Stimulated activated CD4-positive, alpha-beta T cell treated with anti-CD3 and anti-CD28 coated beads, Interleukin-12 subunit alpha, Interleukin-12 subunit beta, amount 100 ng/mL, for 24 hours (primary cell): ENCODE measurements at regions not wholly inside any gene's neighbourhood (a gene's known extent, or its start where the extent isn't known, plus 50 kb on each side); places are given as distances from the start of the nearest gene placed in this dataset.

Experiments used
- DNase-seq, 2 experiments: peaks; one replicate each; pipeline ENCODE4 v3.0.0-alpha.2; 2020; ENCODE audit warnings: low read depth in 2 of 2

DNA sequence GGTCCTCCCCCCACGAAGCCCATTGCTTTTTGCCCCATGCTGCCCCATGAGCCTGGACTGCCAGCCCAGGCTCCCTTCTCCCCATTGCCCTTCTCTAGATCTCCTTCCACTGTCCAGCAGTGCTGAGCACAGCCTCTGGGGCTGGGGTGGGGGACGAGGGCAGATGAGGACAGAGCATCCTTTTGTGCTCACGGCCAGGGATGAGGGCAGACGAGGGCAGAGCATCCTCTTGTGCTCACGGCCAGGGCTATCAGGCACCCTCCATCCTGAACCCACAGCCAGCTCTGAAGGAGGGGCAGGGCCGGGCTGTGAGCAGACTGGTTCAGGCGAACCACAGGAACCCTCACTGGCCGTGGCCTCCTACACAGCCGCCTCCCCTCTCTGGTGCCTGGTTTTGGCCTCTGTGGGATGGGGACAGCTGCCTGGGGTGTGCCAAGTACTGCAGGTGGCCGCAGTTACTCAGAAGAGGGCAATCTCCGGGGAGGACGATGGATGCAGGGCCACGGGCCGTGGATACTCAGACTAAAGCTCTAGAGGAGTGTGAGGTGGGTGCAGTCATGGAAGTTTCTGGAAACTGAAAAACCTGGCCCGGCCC lies 1258.8 kb downstream of the BRD1 start:
- no peak for DNase-seq

DNA sequence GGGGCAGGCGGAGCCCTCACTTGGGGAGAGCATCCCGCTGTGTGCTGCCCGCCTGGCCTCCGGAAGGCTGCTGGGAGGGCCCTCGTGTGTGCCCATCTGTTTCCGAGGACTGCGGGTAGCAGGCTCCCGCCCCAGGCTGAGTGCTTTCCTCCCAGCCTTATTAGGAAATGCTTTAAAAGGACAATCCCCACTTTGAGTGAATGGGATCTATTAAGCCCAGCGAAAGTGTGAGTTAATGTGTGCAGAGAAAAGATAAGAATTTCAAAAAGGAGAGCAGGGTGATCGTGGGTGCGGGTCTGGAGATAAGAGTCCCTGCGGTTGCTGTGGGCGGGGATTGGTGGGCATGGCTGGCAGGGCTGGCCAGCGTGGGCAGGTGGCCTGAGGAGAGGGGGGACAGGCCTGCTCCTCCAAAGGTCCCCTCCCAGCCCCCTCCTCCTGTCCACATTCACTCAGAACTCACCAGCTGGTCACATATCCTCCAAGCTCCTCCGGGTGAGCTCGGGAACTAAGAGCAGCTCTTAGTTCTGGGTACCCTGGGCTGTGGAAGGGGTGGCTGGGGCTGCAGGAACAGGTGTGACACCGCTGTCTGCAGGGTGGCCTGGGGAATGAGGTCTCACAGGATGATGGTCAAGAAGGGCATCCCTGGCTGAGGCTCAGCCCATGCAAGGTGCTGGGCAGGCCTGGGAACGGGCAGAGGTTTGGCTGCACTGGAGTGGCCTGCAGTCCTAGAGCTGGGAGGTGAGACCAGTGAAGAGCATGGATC lies 1260.3 kb downstream of the BRD1 start:
- no peak for DNase-seq

DNA sequence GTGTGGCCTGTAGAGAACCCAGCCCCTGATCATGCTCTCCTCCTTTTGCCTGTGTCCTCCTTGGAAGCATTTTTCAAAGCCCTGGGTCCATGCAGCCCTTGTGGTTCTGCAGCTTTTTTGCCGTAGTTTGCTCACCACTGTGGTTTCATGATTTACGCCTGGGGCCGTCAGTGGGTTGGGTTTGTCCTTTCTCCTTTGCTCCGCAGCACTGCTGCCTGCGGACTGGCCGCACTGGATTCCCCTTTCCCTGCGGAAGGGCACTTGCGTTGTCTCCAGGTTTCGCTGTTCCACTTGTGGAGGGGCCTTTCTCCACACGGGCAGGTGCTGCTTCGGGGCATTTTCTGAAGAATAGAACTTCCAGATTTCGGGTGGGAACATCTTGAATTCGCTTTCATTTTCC lies 1260.9 kb downstream of the BRD1 start:
- DNase-seq = no peak

DNA sequence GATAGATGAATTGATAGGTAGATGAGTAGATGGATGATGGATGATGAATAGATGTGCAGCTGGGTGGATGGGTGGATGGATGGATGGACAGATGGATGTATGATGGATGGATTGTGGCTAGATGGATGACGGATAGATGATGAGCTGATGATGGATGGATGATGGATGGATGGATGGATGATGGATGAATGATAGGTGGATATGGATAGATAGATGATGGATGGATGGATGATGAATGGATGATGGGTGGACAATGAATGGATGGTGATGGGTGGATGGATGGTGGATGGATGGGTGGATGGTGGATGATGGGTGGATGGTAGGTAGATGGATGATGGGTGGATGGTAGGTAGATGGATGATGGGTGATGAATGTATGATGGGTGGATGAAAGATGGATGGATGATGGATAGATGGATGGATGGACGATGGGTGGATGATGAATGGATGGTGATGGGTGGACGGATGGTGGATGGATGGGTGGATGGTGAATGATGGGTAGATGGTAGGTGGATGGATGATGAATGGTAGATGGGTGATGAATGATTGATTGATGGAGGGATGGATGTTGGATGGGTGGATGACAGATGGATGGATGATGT lies 1261.7 kb downstream of the BRD1 start:
- DNase-seq = no peak

DNA sequence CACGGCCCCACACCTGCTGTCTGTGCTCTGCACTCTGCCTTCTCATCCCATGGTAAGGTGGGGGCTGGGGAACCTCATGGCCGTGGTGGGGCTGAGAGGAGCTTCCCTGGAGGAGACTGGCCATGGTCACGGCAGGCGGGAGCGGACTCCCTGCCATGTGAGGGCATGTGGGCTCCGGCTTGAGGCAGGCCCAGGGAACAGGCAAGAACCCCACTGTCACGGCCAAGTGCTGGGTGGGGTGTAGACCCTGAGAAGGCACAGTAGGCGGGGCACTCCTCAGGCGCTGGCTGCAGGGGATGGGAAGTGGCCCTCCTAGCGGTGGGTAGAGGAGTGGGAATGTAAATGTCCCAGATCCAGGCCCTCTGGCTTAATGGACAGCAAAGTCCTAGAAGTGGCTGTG lies 1262.7 kb downstream of the BRD1 start:
- no peak for DNase-seq

DNA sequence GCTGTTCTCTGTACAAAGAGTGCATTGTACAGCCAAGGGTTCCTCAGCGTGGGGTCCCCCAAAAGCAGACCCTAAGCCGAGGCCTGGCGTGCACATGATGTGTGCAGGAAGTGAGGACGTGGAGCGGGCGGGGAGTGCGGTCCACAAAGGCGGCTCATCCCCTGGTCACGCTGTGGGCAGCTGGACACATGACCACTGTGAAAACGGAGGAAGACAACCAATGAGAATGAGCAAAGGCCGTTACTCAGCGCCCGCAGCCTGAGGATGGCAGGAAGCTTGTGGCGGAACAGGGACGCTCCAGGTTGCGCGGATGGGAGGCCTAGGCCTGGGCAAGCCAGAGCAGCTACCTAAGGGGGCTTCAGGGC lies 1263.7 kb downstream of the BRD1 start:
- no peak for DNase-seq

DNA sequence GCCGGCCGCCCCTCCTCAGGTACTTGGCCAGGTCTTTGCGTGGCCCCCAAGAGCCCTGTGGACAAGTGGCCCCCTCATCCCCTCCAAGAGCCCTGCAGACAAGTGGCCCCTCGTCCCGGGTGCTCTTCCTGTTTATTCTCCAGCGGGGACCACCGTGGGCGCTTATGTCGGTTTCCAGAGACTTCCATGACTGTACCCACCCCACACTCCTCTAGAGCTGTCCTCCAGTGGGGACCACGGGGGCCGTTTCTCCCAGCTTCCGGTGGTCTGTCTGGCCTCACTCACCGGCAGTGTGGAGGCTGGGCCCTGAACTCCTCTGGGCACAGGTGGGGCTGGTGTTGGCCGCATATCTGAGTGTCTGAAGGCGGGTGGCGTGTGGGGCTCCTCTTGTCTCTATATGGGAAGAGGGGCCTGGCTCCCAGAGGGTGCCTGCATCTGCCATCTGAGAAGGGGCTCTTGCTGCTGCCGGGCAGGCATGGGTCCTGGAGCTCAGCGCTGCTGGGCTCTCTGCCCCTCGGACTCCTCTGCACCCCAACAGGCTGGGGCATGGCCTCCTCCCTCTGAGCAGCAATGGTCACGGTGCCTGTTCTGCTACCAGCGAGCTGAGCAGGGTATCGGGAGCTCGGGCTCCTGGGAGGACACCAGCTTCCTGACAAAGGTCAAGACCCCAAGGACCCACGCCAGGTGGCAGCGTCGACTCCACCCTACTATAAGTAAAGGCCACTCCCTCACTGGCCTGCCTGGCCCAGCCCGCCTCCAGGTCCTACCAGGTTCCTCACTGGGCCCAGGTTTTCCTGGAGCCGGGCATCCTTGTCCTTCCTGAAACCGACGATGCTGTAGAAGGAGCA lies 1264.3 kb downstream of the BRD1 start:
- DNase-seq = no peak

DNA sequence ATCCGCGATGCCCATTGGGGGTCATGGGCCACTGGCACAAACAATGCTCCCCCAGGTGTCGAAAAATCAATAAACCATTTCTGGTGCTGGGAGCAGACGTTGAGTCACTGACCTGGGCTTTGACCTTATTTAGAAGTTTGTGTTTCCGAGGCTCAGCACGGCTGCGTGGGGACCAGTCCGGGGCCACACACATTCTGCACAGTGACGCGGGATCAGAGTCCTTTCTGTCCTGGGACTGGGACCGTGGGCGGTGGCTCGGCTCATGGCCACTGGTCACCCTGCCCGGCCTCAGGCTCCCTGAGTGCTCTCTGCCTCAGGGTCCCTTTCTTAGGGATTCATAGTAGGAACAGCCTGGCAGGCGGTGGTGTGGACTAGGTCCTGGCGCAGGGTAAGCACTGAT lies 1266.0 kb downstream of the BRD1 start:
- no peak for DNase-seq

DNA sequence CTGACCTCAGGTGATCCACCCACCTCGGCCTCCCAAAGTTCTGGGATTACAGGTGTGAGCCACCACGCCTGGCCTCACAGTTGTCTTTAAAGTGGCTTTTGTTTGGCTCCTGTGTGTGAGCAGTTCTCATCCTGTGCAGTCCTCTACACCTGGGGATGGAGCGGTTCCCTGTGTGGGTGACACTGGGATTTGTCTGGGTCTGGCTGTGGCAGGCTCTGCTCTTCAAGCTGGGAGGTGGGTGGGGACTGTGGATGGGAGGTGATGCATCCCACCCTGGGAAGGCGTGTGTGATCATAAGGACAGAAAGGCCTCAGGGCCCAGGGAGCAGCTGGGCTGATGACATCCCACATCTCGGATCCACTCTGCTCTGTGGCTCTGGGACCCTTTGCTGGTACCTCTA lies 1266.8 kb downstream of the BRD1 start:
- DNase-seq = no peak

DNA sequence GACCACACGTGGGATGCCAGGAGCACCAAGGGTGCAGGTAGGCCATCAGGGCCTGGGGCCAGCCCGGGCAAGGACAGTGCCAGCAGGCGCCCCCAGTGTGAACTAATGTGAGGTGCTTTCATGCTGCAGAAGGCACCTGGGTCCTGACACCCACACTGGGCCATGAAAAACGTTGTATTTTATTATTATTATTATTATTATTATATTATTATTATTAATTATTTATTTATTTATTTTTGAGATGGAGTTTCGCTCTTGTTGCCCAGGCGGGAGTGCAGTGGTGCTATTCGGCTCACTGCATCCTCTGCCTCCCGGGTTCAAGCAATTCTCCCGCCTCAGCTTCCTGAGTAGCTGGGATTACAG lies 1267.3 kb downstream of the BRD1 start:
- no peak for DNase-seq

DNA sequence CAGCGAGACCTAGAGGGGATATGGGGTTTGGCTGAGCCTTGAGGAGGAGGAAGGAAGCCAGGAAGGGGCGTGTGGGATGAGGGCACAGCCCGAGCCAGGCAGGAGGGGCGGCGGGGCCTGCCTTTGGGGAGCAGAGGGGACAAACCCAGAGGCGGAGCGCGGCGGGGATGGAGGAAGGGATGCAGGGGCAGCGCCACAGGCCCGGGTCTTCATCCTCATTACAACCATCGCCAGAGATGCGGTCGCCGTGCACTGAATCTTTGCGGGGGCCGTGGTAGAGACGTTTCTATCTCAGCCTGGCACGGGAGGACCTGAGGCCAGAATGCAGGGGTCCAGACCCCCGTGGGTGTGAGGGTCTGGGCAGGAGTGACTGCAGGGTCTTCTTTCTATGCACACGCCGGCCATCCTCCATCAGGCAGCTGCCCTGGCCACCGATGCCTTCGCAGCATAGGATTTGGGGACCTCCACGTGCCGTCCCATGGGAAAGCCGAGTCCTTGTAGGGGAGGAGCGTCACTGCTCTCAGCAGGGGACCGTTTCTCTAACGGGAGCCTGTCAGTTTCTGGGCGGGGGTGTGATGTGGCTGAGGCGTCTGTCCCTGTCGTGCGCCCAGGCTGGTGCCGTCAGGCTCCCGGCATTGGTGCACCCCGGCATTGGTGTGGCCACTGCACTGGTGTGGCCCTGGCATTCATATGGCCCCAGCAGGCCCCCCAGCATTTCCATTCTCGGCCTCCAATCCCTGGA lies 1267.9 kb downstream of the BRD1 start:
- DNase-seq = no peak

DNA sequence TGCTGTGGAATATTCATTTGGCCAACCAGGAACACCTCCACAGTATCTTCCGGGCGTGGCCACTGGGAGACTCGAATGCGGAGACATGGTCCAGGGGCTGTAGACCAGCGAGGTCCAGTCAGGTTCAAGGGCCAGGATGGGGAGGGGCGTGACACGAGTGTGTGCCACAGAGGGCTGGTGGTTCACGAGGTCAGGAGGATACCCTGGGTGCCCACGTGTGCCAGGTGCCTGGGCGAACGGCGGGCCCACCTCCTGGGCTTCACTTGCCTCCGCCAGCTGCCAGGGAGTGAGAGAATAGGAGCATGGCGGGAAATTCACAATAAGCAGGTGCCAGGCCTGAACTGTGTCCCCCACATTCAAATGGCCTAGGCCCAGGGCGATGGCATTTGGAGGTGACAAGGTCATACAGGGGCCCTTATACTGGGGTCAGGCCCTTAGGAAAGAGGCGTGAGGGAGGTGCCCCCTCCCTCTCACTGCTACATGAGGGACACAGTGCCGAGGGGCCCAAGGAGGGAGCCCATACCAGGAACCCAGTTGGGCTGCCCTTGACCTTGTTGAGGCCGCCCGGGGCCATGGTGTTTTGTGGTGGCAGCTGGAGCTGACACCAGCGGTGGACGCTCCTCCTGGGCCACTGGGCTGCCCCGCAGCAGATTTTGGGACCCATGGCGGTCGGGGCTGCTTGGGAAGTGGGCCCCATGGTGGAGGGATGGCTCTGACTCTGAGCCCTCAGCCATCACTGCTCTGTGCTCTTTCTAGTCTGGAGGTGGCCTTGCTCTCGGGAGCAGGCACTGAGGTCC lies 1268.9 kb downstream of the BRD1 start:
- no peak for DNase-seq

DNA sequence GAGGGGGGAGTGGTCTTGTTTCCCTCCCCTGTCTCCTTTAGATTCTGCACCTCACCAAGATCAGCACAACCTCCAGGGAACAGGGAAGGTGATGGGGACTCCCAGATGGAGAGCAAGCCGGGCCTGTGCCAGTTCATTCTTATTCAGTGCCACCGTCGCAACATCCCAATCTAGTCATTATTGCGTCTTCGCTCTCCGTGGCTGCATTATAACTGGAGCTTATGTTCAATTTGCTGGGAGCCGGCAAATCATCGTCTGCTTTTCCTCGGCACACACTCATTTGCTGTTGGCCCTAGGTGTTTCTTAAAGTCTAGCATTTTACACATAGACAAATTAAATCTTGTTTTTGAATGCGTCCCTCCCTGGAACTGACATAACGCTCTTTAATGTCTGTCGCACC lies 1269.7 kb downstream of the BRD1 start:
- no peak for DNase-seq

DNA sequence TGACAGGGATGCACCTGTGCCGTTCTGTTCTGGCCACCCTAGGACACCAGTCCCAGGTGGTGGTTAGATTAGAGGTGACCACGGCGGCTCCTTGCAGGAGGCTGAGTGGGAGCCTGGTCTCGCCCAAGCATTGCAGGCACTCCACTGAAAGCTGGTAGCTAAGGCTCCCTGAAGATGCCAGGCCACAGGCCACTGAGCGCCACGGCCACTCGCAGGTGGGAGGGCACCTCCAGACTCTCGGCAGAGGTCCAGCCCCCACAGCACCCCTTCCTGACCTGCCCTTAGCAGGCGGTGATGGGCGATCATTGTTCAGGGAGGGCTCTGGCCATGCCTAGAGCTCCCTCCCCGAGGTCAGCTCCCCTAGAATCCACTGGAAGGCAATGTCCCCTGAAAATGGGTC lies 1270.2 kb downstream of the BRD1 start:
- no peak for DNase-seq

DNA sequence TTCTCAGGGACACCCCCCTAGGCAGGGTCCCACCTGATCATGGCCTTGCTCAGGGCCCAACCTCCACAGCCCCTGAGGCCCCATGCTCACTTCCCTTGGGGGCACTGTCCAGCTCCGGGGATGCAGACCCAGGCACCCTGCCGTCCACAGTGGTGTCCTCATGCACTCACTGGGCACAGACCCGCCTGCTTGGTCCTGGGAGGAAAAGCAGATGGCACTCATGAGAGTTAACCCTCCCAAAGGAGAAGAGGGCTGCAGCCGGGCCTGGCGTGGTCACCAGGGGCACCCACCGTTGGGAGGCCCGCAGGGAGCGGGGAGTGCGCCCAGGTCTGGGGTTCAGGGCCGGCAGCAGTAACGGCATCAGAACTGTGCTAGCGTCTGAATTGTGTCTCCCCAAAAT lies 1270.9 kb downstream of the BRD1 start:
- DNase-seq = no peak

DNA sequence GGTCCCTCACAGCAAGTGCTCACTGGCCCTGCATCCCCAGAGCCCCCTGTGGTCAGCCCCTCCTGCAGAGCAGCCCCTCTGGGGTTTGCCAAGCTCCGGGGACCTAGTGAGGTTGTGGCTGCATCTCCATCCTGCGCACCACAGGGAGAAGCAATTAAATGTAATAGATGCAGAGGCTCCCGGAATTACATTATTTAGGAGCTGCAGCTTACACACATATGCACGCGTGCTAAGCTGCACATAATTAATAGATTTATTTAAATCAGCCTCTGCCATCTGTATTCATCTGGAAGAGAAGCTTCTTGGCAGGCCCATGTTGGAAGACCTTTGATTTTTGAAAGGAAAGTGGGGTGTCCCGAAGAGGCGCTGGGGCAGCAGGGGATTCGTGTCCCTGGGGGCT lies 1271.5 kb downstream of the BRD1 start:
- DNase-seq = no peak

DNA sequence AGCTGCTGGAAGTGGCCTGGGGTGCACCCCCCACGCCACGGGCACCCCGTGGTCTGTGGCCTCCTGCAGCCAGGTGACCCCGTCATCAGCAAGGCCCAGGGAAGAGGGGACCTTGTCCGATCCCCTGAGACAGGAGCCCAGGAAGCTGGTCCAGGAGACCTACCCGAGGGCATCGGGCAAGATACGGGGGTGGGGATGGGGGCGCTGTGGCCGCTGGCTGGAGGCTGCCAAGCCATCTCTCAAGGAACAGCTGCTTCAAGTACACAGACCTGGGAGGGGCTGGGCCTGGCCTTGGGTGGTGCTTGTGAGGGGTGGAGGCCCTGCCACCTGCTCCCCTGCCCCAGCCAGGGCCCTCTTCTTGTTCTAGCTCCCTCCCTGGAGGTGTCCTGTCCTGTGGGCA lies 1272.1 kb downstream of the BRD1 start:
- DNase-seq = no peak

DNA sequence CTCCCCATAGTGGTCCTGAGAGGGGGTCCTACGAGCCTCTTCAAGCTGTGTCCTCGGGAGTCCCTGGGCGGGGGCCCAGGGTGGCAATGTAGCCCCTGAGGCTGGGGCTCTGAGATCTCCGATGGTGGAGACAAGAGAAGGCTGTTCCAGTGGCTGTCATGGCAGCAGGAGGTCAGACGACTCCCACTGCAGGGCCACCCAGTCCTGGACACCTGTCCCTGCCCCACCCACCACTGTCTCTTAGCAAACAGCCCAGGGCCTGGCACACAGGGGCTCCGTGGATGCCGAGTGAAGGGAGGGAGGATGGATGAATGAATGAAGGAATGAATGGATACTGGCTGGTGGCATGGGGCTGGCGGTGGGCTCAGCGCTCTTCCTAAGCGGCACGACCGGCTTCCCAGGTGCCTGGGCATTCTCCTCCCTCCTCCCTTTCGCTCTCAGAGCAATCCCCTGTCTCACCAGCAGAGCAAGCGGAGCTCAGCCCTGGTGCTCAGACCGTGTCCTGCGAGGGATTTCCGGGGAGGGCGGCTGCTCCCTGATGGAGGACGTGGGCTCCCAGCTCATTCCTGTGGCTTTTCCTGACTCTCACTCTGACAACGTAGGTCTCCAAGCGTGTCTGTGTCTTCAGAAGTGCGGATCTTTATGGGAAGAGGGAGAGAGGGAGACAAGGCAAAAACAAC lies 1272.6 kb downstream of the BRD1 start:
- no peak for DNase-seq

DNA sequence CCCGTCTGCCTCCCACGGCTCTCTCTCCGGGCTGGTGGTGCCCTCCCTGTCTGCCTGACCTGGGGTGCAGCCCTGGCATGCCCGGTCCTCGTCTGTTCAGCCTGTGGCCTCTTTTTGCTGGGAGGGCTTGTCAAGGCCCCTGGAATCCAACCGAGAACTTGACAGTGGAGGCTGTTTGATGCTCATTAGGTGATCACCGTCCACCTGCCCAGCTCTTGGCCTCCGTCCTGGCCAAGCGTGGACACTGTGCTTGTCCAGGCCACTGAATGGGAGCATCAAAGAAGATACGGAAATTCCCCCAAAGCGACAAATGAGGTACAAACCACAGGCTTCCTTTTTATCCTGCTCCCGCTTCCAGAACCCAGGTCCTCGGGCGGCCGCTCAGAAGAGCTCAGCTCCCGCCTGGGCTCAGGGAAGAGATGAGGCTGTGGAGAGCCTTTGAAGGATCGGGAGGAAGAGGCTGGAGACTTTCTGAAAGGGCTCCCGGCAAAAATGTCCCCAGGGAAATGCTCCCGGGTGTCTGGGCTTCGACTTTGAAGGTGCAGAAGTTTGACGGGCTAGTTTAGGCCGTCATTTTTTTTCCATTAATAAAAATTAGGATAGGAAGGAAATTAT lies 1273.9 kb downstream of the BRD1 start:
- no peak for DNase-seq

DNA sequence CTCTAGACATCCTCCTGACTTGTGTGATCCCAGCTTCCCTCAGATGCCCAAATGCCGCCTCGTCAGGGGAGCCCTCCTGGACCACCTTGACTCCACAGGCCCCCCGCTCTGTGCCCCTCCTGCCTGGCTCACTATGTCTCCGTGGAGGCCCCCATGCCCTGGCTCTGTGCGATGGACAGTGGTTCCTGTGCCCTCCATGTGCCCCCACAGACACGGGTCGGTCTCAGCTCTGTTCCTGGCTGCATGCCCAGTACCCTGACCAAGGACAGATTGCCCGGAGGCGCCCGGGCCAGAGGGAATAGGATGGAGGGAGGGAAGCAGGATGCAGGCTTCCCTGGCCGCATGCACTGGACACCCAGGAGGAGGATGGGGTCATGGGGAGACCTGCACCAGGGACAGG lies 1274.6 kb downstream of the BRD1 start:
- DNase-seq = no peak
